HuH-7.5 (cell line): ENCODE measurements at regions not wholly inside any gene's neighbourhood (a gene's known extent, or its start where the extent isn't known, plus 50 kb on each side); places are given as distances from the start of the nearest gene placed in this dataset.

Experiments used
- DNase-seq: peaks from one replicate; pipeline ENCODE4 v3.0.0; 2011; ENCODE audit warnings: low spot score

DNA sequence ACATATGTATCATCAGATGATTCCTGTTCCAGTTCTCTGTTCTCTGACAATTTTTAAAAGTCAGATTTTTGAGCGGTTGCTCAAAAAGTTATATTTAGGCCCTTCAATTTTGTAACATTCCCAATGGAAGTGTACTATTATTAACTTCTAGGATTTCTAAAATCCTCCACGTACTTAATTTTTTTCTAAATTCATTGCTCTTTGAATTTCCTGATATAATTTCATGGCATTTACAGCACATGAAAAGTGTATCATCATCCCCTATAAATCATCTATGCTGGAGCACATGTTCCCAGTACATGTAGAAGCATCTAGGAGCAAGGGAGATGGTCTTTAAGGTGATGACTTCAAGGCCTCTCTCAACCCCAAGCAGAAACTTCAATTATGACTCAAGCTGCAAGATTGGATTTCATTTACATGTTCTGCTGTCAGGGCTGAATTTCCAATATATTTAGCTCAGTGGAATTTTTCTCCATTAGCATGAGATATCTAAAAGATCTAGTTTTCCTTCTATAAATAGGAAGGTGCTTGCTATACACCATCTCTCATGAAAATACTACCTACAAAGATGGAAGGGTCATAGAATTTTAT is 392.8 kb upstream of the MIR17HG start:
- no peak for DNase-seq

DNA sequence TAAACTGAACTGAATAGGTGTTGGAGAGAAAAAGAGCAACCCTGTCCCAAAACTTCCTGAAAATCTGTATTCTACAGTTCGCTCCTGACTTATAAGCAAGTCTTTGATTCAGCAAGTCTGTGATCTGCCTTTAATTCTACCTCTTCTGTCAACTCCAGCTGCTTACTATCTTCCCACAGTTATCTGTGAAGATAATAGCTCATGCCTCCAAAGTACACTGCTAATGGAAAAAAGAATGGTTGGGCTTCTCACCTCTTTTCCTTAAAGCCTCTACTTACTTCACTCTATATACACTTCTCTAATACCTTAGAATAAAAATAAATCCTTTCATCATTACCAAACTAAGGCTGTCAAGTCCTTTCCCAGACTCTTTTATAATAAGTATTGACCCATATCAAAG is 391.5 kb upstream of the MIR17HG start:
- DNase-seq, result no peak

DNA sequence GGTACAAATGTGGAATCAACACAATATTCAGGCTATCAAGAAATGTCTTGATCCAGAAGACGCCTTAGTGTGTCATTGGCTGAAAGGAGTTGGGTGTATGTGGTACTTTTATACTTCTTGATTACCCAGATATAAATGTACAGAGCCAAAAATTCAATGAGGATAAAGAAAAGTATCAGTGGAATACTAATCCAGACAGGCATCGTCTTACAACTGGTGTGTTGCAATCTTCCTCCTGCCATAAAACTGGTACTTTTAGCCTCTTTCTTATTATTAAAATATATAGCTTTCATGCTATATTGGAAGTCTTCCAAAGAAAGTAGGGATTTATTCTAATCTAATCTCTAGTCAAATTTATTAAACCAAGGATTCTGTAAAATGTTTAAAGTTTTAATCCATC is 388.6 kb upstream of the MIR17HG start:
- DNase-seq, result no peak

DNA sequence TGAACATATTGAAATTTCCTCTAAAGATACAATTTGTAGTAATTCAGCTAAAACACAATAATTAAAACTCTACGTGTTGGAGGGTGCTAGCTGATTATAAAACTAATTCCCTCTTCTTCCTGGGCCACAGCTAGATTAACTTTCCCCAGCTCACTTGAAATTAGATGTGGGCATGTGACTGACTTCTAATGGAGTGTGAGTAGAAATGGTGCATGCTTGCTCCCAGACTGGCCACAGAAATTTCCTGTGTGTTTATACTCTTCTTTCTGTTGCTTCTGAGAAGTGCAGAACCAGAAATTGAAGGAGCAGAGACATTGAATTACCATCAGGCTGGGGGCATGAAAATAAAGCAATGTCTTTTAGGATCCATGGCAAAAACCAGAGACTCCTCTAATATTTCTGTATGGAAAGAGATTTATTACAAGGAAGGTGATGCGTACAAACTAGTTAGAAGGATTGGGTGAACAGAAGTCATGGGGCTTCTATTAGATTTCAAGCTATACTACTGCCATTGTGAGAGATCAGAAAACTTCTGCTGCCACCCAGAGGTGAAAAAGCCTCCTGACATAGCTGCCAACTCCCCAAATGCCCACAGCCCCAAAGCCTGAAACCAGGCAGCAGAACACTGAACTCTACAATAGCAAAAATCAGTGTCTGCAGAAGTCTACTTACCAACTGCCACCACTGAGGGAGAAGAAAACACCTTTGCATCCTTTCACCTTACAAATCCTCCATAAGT is 379.2 kb upstream of the MIR17HG start:
- no peak for DNase-seq

DNA sequence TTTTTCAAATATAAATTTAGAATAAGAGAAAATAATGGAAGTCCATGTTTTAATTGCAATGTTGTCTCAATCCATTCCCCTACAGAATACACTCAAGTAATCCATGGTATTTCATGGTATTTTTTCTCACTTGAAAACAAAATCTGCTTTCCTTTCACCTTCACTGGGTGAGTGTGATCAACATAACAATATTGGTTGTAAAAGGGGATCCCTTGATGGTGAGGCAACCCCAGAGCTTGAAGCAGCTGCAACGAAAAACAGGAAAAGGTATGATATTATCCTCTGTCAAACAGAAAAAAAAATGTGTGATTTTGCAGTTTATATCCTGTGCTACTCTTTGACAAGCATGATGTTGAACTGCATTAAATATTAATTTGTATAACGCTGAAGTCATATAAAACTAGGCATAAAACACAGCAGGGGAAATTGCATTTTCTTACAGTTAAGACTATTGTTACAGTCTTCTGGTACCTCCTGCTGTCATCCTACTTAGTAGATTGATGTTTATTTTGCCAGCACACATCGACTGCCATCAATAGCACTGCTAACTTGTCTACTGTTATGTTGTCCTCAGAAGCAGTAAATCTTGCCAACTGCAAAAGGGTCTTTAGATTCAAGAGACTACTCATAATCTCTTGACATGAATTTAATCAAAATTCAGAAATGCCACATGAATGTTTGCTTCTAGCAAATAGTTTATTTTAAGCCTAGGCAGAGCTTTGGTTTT is 373.1 kb upstream of the MIR17HG start:
- no peak for DNase-seq

DNA sequence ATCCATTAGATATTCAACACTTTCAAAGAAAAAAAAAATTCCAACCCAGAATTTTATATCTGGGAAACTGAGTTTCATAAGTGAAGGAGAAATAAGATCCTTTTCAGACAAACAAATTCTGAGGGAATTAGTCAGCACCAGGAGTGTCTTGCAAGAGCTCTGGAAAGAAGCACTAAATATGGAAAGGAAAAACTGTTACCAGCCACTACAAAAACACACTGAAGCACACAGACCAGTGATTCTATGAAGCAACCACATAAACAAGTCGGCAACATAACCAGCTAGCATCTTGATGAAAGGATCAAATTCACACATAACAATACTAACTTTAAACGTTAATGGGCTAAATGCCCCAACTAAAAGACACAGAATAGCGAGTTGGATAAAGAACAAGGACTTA is 368.4 kb upstream of the MIR17HG start:
- no peak for DNase-seq

DNA sequence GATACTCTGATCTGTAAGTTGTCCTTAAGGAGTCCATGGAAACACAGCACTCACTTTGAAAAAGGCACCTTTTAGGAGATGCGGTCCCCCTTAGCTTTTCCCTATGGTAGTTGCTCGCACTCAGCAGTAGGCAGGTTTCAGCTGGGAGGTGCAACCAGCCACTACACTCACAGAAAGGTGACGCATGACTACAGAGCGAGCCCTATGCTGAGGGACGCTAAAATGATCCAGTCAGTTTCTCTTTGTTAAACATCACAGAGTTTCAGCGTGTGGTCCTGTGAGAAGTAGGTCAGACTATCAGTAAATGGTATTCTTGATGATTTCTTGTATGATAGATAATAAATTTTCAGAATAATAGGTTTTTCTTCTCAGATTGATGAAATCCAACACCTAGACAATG is 362.7 kb upstream of the MIR17HG start:
- no peak for DNase-seq

DNA sequence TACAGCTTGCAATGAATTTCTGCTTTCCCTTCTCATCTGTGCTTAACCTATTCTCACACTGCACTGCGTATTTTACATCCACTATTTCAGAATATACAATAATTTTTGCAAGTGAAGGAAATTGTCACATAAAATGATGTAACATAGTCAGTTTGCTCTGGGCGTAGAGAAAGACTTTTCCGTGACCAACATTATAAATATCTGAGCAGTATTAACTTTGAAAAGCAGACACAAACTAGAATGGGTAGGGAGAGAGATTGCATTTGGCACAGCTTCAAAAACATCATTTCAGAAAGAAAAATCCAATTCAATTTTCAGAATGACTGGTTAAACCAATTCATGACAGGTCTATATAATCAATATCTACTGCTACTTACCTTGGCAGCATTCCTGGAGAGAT is 352.5 kb upstream of the MIR17HG start:
- DNase-seq, result no peak

DNA sequence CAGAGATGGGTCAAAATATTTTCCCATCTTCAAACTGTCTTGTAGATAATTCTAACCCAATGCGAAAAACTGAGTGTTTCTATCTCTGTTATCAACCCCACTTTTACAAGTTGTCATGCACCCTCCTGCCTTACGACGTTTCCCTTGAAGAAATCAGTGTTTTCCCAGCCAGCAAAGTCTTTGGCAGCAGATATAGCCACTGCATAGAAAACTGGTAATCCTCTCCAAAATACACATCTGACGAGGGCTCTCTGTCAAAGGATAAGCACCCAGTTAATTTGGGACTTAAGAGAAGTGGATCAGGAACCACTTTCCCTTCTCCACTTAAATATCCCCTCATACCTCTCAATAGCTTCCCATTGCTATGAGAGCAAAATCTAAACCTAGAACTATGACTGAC is 351.9 kb upstream of the MIR17HG start:
- no peak for DNase-seq

DNA sequence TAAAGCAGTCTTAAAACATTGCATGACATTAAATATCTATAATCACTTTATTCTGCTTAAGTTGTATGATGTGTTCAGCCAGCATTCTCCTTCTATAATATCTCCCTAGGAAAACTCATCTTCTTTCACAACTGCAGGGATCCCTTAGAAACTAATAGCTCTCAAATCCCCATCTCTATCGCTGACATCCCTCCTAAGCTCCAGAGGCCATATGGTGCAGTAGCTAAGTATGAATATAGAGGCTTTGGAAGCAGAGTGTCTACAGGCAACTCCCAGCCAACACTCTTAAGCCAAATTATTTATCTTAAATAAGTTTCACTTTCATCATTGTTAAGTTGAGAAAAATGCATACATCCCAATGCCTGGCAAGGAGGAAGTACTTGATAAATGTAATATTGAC is 349.5 kb upstream of the MIR17HG start:
- no peak for DNase-seq

DNA sequence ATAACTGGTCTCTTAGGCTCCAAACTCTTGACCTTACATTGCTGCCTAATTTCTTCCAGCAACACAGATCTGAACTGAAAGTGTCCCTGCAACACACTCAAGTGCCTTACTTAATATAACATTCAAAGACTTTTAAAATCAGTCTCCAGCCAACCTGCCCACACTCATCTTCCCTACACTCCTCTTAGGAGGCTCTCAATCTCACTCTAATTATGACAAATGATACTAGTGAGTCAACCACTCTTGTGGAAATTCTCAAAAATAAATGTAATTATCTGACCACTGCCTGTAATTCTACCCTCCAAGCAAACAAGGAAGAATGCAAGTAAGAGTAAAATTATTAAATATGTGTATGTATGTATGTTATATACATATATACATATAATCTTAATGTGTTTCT is 348.1 kb upstream of the MIR17HG start:
- no peak for DNase-seq

DNA sequence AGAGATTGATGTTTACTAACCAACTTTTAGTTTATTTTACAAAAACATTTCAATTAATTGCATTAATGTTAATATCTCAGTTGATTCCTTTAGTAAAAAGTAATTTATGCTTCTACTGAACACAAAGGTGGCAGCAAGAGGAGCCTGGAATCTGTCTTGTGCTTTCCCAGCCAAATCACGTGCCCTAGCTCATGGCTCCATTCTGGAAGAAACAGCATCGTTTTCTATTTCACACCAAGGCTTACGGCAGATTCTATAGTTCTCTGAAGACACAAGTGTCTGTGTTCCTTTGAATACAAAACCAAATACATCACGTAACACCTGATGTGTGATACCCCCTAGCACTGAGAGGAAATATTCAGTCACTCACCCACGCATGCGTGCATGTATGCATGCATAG is 346.1 kb upstream of the MIR17HG start:
- no peak for DNase-seq

DNA sequence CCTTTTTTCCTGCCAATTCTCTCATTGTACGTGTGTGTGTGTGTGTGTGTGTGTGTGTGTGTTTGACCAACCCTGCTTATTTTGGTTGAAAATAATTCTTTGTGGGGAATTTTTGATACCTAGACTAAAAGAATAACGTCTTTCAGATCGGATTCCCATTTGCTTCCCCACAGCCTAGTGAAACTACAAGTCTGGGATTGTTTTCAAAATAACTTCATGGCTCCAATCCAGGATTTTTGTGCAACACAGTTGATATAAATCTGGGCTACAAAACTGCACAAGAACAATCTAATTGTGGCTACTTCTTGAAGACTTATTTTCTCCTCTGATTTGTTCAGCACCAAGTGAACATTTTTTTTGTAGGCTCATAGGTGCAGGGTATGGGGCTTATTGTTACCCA is 332.8 kb upstream of the MIR17HG start:
- no peak for DNase-seq

DNA sequence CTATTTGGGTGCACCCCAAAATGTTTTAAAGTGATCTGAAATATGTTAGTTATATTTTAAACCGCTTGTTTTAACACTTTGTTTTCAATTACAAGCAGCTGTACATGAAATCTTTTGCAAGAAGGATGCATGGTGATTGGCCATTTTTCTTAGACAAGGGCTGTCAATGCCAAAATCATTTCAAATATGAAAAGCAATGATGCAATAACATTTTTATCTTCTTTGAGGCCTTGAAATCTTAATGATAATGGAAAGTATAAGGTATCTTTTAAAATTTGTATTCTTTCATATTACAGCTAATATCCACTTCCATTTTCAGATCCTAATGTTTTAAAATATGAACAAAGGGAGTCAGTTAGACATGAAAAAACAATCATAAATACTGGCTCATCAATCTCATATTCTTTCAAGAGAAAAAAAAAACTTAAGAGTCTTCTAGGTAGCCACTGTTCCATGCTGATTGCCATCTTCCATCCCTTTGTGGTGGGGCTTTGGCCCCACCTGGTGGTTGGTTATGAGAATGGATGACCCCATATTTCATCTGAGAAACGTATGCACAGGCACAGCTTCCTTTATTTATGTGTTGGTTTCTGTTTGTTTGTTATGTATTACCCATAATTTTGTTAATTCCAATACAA is 330.3 kb upstream of the MIR17HG start:
- DNase-seq, result peak; percentile 9

DNA sequence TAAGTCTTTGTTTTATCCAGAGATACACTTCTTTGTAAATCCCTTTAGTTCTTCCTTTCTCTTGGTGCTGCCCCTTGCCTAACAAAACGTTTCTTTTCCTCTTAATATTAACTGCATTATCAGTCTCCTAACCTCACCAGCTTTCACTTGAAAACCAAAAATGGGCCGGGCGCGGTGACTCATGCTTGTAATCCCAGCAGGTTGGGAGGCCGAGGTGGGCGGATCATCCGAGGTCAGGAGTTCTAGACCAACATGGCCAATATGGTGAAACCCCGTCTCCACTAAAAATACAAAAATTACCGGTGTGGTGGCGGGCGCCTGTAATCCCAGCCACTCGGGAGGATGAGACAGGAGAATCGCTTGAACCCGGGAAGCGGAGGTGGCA is 329.8 kb upstream of the MIR17HG start:
- DNase-seq, result no peak

DNA sequence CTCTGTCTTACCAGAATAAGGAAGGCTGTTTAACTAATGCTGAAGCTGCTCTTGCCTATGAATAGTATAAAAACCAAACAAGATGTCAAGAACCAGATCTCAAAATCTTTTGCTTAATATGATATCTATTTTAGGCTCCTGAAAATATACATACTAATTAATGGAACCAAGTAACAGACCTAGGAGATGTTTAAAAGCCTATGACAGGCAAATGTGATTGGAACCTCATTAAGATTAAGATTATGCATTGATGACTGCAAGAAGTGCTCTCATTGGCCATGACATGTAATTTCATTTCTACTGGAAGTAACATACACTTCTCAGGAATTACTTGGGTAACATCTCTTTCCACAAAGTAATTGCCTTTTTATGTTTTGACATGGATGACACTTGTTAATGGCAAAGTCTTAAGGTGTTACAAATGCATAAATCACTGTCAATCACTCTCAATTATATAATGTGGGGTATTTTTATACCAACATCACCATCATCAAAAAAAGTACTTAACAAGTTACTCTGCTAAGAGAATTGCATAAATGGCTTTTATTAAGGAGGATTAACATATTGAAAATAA is 326.9 kb upstream of the MIR17HG start:
- no peak for DNase-seq

DNA sequence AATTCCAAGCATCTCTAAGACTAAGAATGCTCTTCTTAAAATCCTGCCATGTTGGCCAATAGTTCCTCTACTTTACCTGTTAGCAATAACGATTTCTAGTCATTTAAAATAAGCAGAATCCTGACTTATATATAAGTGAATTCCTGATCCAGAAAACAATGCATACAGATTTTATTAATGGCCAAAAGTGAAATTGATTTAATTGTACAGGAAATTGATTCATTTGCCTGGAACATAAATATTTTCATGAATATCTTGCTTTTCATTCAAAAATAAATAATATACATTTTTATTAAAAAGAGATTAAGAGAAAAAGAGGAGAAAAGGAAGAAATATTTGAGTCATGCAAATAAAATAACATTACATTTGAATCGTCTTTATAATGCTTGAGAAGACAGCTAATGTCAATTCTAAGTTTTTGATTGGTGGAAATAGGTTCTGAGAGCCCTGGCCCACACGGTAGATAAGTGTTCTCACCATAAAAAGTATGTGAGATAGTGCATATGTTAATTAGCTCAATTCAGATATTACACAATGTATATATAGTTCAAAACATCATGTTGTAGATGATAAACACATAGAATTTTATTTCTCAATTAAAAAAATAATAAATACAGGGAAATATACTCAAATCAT is 323.2 kb upstream of the MIR17HG start:
- DNase-seq, result no peak

DNA sequence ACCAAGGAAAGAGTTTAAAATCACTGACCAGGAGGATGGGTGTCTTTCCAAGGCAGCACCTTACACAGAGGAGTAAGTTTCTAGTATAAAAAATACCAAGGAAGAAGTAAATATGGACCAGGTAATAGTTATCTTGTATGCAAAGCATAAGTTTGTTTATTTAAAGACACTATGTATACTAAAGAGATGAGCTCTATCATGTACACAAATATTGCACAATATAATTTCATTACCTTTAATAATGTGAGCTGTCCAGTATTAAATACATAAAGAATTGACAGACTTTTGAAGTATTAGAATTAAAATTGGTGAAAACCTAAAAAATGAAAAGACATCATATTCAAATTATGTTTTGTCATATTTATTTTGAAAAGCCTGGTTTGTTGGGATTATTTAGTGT is 322.0 kb upstream of the MIR17HG start:
- DNase-seq, result no peak

DNA sequence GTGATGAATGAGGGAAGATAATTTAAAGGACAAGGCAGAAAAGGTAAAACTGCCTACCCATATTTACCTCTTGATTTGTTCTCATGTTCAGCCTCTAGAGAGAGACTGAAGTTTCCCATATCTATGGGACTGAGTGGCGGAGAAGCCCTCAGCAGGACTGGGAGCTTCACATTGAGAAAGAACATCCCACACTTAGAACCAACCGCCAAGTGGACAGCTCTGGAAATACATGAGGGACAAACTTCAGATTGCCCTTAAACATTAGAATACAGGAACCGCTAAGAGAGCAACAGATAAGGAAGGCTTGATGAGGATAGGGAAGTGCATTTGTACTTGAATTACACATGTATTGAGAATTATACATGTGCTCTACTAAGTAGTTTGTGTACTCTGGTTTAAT is 316.0 kb upstream of the MIR17HG start:
- DNase-seq, result no peak

DNA sequence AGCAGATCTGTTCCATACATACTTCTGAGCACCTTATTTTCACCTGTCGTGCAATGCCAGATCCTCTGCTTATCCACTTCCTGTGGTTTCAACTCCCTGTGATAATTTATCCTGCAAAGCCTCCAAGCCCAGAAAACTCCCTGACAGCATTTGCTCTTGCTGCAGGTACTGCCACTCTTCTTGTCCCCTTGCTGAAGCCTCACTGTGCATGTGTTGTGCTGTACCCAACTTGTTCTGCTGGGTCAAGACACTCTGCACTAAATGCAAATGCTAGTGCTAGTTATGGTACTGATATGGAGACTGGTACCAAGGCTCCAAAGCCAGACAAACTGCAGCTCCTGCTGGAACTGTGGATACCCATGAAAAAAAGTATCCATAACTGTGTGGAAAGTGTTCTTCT is 315.4 kb upstream of the MIR17HG start:
- no peak for DNase-seq

DNA sequence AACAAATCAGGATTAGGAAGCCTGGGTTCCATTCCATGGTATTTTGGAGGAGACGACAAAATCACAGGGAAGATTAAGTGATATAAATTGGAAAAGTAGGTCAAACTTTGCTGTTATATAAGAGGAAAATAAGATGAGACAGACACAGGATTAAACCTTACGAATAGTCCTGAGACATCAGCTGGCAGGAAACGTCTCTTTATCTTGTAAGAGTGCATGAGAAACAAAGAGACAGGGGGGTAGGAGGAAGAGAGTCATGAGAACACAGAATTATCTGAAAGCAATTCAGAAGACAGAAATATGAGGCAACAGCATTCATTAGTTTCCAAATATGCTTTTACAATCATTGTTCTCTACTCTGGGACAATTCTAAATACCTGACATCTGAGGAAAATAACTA is 310.6 kb upstream of the MIR17HG start:
- DNase-seq, result no peak

DNA sequence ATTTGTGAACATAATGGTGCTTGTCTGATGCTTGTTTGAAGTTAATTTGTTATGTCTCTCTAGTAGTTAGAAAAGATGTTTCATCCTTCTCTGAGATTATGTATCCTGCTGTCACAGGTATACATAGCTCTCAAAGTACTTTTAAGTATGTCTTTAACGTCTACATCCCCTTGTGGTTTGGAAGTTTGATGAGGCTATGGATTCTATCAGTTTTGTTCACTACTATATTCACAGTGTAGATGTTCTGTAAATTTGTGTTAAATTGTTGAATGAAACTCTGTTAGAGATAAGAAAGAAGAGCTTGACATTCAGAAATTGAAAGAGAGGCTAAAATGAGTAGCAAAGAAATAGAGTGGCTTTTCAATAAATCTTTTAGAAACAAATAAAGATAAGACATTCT is 304.6 kb upstream of the MIR17HG start:
- DNase-seq, result no peak
